ENCODE measurements at regions not wholly inside any gene's neighbourhood (a gene's known extent, or its start where the extent isn't known, plus 50 kb on each side); places are given as distances from the start of the nearest gene placed in this dataset.

DNA sequence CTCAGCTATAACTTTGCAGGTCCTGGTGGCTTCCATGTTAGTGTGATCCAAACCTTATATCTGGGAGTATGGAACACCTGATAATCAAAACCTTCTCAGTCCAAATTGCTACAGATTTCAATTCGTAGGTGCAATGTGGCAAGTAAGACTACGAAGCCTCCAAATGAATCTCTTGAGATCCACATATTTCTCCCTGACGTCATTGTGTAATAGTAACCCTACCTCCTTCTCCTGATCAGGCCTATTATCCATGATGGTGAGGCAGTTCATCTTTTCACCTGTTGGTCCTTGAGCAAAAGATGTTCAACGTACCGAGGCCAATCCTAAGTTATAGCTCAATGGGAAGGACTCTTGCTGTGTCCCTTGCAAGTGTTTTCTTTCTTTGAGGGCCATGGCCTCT, 115.9 kb upstream of the CHRM3 start:
- TF ChIP-seq, protein P1, sequence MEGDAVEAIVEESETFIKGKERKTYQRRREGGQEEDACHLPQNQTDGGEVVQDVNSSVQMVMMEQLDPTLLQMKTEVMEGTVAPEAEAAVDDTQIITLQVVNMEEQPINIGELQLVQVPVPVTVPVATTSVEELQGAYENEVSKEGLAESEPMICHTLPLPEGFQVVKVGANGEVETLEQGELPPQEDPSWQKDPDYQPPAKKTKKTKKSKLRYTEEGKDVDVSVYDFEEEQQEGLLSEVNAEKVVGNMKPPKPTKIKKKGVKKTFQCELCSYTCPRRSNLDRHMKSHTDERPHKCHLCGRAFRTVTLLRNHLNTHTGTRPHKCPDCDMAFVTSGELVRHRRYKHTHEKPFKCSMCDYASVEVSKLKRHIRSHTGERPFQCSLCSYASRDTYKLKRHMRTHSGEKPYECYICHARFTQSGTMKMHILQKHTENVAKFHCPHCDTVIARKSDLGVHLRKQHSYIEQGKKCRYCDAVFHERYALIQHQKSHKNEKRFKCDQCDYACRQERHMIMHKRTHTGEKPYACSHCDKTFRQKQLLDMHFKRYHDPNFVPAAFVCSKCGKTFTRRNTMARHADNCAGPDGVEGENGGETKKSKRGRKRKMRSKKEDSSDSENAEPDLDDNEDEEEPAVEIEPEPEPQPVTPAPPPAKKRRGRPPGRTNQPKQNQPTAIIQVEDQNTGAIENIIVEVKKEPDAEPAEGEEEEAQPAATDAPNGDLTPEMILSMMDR (IDR thresholded peaks at IDR 0.05; ENCODE audit: insufficient read depth, low read length, poor library complexity, severe bottlenecking): no peak
- no peak for TF ChIP-seq EZH2phosphoT487 (conservative IDR thresholded peaks at IDR 0.05; ENCODE audit: low read length)
